ENCODE measurements at regions not wholly inside any gene's neighbourhood (a gene's known extent, or its start where the extent isn't known, plus 50 kb on each side); places are given as distances from the start of the nearest gene placed in this dataset.

DNA sequence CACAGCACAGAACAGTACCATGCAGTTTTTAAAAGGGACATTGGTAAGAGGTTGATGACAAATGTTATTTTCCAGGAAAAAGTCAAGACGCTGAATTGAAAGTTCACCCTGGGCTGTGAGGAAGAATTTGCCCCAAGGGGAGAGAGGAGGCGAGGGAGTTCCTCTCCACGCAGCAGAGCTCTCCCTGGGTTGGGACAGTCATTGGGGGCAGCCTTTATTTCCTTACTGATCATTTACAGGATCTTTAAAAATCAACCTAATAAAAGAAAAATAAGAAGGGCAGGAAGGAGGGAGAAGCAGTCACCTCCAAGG lies 49.9 kb upstream of the WNT7B start:
- H3K27me3 ChIP-seq (replicated peaks; ENCODE audit: control insufficient read depth, insufficient read depth, low read length) = peaks cover 3% of the 10 kb centered on the region
- no peak overlapping the region for H3K4me3 ChIP-seq (replicated peaks; ENCODE audit: low read depth, low read length)
- no peaks in the 10 kb centered on the region for H3K36me3 ChIP-seq (ENCODE audit: control insufficient read depth, insufficient read depth, low read length)
- no peak for DNase-seq (ENCODE audit: extremely low read depth, insufficient read length)
- TF ChIP-seq, protein P1, sequence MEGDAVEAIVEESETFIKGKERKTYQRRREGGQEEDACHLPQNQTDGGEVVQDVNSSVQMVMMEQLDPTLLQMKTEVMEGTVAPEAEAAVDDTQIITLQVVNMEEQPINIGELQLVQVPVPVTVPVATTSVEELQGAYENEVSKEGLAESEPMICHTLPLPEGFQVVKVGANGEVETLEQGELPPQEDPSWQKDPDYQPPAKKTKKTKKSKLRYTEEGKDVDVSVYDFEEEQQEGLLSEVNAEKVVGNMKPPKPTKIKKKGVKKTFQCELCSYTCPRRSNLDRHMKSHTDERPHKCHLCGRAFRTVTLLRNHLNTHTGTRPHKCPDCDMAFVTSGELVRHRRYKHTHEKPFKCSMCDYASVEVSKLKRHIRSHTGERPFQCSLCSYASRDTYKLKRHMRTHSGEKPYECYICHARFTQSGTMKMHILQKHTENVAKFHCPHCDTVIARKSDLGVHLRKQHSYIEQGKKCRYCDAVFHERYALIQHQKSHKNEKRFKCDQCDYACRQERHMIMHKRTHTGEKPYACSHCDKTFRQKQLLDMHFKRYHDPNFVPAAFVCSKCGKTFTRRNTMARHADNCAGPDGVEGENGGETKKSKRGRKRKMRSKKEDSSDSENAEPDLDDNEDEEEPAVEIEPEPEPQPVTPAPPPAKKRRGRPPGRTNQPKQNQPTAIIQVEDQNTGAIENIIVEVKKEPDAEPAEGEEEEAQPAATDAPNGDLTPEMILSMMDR (IDR thresholded peaks at IDR 0.05; ENCODE audit: insufficient read depth, low read length, poor library complexity, severe bottlenecking) = no peak

DNA sequence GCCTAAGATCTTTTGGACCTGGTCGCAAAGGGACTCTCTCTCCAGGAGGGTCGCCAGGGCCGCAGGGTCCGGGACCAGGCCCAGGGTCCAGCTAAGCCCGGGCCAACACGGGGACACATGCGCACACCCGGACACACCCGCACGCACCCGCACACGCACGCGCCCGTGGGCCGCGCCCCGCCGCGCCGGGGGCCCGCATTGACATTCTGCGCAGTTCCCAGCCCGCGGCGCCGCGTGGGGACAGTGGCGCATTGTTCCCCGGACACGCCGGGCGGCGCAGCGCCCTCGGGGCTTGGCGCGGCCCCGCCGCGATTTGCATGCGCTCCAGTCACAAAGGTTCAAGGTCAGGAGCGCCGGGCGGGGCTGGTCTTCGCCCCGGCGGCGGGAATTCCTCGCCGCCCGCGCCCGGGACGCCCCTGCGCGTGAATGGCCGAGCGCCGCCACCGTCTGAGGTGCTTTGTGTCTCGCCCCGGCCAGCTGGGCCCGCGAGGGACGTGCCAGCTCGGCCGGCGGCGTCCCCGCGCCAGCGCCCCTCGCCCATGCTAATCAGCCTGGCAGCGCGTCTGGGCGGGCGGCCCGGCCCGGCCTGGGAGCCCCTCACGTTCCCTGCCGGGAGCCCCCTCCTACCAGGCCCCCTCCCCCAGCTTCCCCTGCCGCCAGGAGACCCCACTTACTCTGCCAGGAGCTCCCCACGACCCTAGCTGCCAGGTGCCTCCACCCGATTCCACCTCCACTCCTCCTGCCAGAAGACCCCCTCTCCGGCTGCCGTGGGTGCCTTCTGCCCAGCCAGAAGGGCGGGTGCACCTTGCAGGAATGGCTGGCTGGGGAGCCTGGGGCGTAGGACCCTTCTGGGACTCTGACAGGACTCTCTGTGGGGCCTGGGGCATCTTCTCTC lies 50.5 kb upstream of the WNT7B start:
- no peak overlapping the region for H3K4me3 ChIP-seq (replicated peaks; ENCODE audit: low read depth, low read length)
- TF ChIP-seq, protein P1 (IDR thresholded peaks at IDR 0.05; ENCODE audit: insufficient read depth, low read length, poor library complexity, severe bottlenecking) = no peak
- no peaks in the 10 kb centered on the region for H3K36me3 ChIP-seq (ENCODE audit: control insufficient read depth, insufficient read depth, low read length)
- H3K27me3 ChIP-seq (replicated peaks; ENCODE audit: control insufficient read depth, insufficient read depth, low read length) = peaks cover 3% of the 10 kb centered on the region
- DNase-seq (ENCODE audit: extremely low read depth, insufficient read length) = no peak

- Histone ChIP-seq H3K4me3 (replicated peaks; ENCODE audit: low read depth, low read length) (no peak overlapping the region), H3K36me3 (ENCODE audit: control insufficient read depth, insufficient read depth, low read length) (no peaks in the 10 kb centered on the region), H3K27me3 (replicated peaks; ENCODE audit: control insufficient read depth, insufficient read depth, low read length) (peaks cover 3% of the 10 kb centered on the region)
- TF ChIP-seq, protein P1 (IDR thresholded peaks at IDR 0.05; ENCODE audit: insufficient read depth, low read length, poor library complexity, severe bottlenecking) = no peak
- DNase-seq (ENCODE audit: extremely low read depth, insufficient read length) = no peak
These were observed 51.4 kb upstream of the WNT7B start for GRCh38 chr22:46028106-46028991.

- TF ChIP-seq, protein P1 (IDR thresholded peaks at IDR 0.05; ENCODE audit: insufficient read depth, low read length, poor library complexity, severe bottlenecking) = no peak
- Histone ChIP-seq H3K4me3 (replicated peaks; ENCODE audit: low read depth, low read length) (no peak overlapping the region), H3K36me3 (ENCODE audit: control insufficient read depth, insufficient read depth, low read length) (no peaks in the 10 kb centered on the region), H3K27me3 (replicated peaks; ENCODE audit: control insufficient read depth, insufficient read depth, low read length) (peaks cover 3% of the 10 kb centered on the region)
- DNase-seq (ENCODE audit: extremely low read depth, insufficient read length) = no peak
These were observed 52.1 kb upstream of the WNT7B start for GRCh38 chr22:46029036-46029435.

GRCh38 chr22:46029574-46030200 lies 52.7 kb upstream of the WNT7B start:
- H3K4me3 ChIP-seq (replicated peaks; ENCODE audit: low read depth, low read length) = no peak overlapping the region
- TF ChIP-seq, protein P1 (IDR thresholded peaks at IDR 0.05; ENCODE audit: insufficient read depth, low read length, poor library complexity, severe bottlenecking) = no peak

More at GRCh38 chr22:46029574-46030200, 52.7 kb upstream of the WNT7B start:
- no peak for DNase-seq (ENCODE audit: extremely low read depth, insufficient read length)
- H3K27me3 ChIP-seq (replicated peaks; ENCODE audit: control insufficient read depth, insufficient read depth, low read length) = peaks cover 3% of the 10 kb centered on the region
- H3K36me3 ChIP-seq (ENCODE audit: control insufficient read depth, insufficient read depth, low read length) = no peaks in the 10 kb centered on the region

All from GM06990 (cell line).